HCT116 (cell line): ENCODE measurements at regions not wholly inside any gene's neighbourhood (a gene's known extent, or its start where the extent isn't known, plus 50 kb on each side); places are given as distances from the start of the nearest gene placed in this dataset.

Experiments used
- ATAC-seq: fragments of 200-7000 bp; cut with Tn5 transposase; 2 replicates; pipeline ENCODE4 v1.9.1; 2020; ENCODE audit warnings: mild to moderate bottlenecking, moderate library complexity
- BruUV-seq: library from RNA; stranded (reverse); fragments of 400-500 nt; replicated peaks from 2 replicates; lab custom pipeline; 2021; lab: Mats Ljungman, UMichigan
- CTCF ChIA-PET: fragments of 300-600 bp; sonication (Branson Sonifier 250); formaldehyde crosslinking; loops from one replicate; lab custom pipeline; 2021; ENCODE audit warnings: antibody characterized with exemption; lab: Charles Lee
- POLR2A ChIA-PET: fragments of 300-600, 350-600 bp; sonication (Branson Sonifier 250); formaldehyde crosslinking; loops from one replicate; lab custom pipeline; 2021; ENCODE audit warnings: antibody characterized with exemption; lab: Charles Lee
- RAD21 ChIA-PET, 2 experiments: fragments of 300-600 bp; sonication (Branson Sonifier 250); formaldehyde crosslinking; loops; one replicate each; lab custom pipeline; 2023; ENCODE audit warnings: low total read pairs in 2 of 2; ENCODE audit not compliant: uncharacterized antibody in 2 of 2, unreplicated experiment in 2 of 2, low non-redundant PET in 1 of 2; lab: Charles Lee
- DNase-seq: peaks from one replicate; pipeline ENCODE4 v3.0.0-alpha.2; 2010; ENCODE audit warnings: low read depth, low spot score
- H2AFZ ChIP-seq: fragments of 200-600 bp; shearing (Covaris generic), sonication (generic); 2 replicates; pipeline ENCODE4 v1.6.1; 2017; ENCODE audit warnings: low read depth, mixed run types, mixed read lengths, antibody characterized with exemption, low read length; ENCODE audit not compliant: poor library complexity, severe bottlenecking
- H3K27ac ChIP-seq: 2 replicates; pipeline ENCODE4 v1.5.1; 2012; ENCODE audit warnings: low read depth, low read length
- H3K27me3 ChIP-seq: fragments of 200-600 bp; sonication (generic); 2 replicates; pipeline ENCODE4 v1.6.1; 2016; ENCODE audit warnings: mixed run types, low read length, mixed read lengths; ENCODE audit not compliant: insufficient read depth
- H3K36me3 ChIP-seq, 2 experiments: fragments of 200-500 bp in 1 of 2; fragments of 200-600 bp in 1 of 2; sonication (Bioruptor generic) in 1 of 2; sonication (generic) in 1 of 2; 2 replicates each; pipeline versions ENCODE4 v1.5.1 to v1.6.1; 2014 to 2016; ENCODE audit warnings: low read length in 2 of 2, inconsistent platforms in 1 of 2, mixed read lengths in 1 of 2, mixed run types in 1 of 2; ENCODE audit not compliant: insufficient read depth in 2 of 2, control insufficient read depth in 1 of 2
- H3K4me1 ChIP-seq, 2 experiments: fragments of 200-600 bp in 1 of 2; sonication (generic) in 1 of 2; 2 replicates each; pipeline versions ENCODE4 v1.5.1 to v1.6.1; 2012 to 2017; ENCODE audit warnings: low read length in 2 of 2, inconsistent platforms in 1 of 2, mild to moderate bottlenecking in 1 of 2, mixed read lengths in 1 of 2, mixed run types in 1 of 2, moderate library complexity in 1 of 2; ENCODE audit not compliant: insufficient read depth in 2 of 2, control insufficient read depth in 1 of 2
- H3K4me2 ChIP-seq: fragments of 200-600 bp; sonication (generic); 2 replicates; pipeline ENCODE4 v1.6.1; 2017; ENCODE audit warnings: mixed run types, low read length, mixed read lengths
- H3K4me3 ChIP-seq, 2 experiments: fragments of 200-600 bp in 1 of 2; sonication (generic) in 1 of 2; replicated peaks in 1 of 2; 2 replicates each; pipeline ENCODE4 v1.5.1; 2011 to 2016; ENCODE audit warnings: low read length in 2 of 2, control low read depth in 1 of 2, low read depth in 1 of 2, mild to moderate bottlenecking in 1 of 2, mixed read lengths in 1 of 2, mixed run types in 1 of 2
- H3K79me2 ChIP-seq: fragments of 200-600 bp; sonication (generic); 2 replicates; pipeline ENCODE4 v1.6.1; 2017; ENCODE audit warnings: mild to moderate bottlenecking, mixed run types, low read length, moderate library complexity, mixed read lengths; ENCODE audit not compliant: insufficient read depth
- H3K9ac ChIP-seq: fragments of 200-600 bp; sonication (generic); 2 replicates; pipeline ENCODE4 v1.6.1; 2016; ENCODE audit warnings: low read length, mixed read lengths
- H3K9me2 ChIP-seq: fragments of 200-600 bp; sonication (generic), shearing (Covaris generic); 2 replicates; pipeline ENCODE4 v1.6.1; 2017; ENCODE audit warnings: mixed run types, mild to moderate bottlenecking, moderate library complexity; ENCODE audit not compliant: insufficient read depth
- H3K9me3 ChIP-seq, 2 experiments: fragments of 200-500 bp in 1 of 2; fragments of 200-600 bp in 1 of 2; sonication (Bioruptor generic) in 1 of 2; sonication (generic) in 1 of 2; 2 replicates each; pipeline ENCODE4 v1.6.1; 2014 to 2017; ENCODE audit warnings: low read length in 2 of 2, mixed read lengths in 2 of 2, inconsistent platforms in 1 of 2, low read depth in 1 of 2, mild to moderate bottlenecking in 1 of 2, mixed run types in 1 of 2, moderate library complexity in 1 of 2; ENCODE audit not compliant: control insufficient read depth in 1 of 2, insufficient read depth in 1 of 2
- H4K20me1 ChIP-seq: fragments of 200-600 bp; sonication (generic), shearing (Covaris generic); 2 replicates; pipeline ENCODE4 v1.6.1; 2017; ENCODE audit warnings: mixed run types, mild to moderate bottlenecking, moderate library complexity; ENCODE audit not compliant: insufficient read depth
- CBX3 ChIP-seq: IDR thresholded peaks from 2 replicates; pipeline ENCODE4 v1.6.1; 2012; ENCODE audit warnings: low read depth
- CEBPB ChIP-seq: IDR thresholded peaks from 2 replicates; pipeline ENCODE4 v1.6.1; 2012; ENCODE audit warnings: low read depth
- EGR1 ChIP-seq: IDR thresholded peaks from 2 replicates; pipeline ENCODE4 v1.6.1; 2012; ENCODE audit warnings: low read depth
- EZH2 ChIP-seq: fragments of 200-600 bp; sonication (generic); IDR thresholded peaks from 2 replicates; pipeline ENCODE4 v1.6.1; 2017; ENCODE audit warnings: antibody characterized with exemption, mixed run types
- JUND ChIP-seq: IDR thresholded peaks from 2 replicates; pipeline ENCODE4 v1.6.1; 2012
- POLR2A ChIP-seq: IDR thresholded peaks from 2 replicates; pipeline ENCODE4 v1.7.0; 2011; ENCODE audit warnings: borderline replicate concordance; ENCODE audit not compliant: insufficient read depth, insufficient read length; ENCODE audit errors: extremely low read depth
- POLR2AphosphoS5 ChIP-seq: IDR thresholded peaks from 2 replicates; pipeline ENCODE4 v1.6.1; 2011; ENCODE audit warnings: mild to moderate bottlenecking, low read depth, low read length, moderate library complexity
- RAD21 ChIP-seq: IDR thresholded peaks from 2 replicates; pipeline ENCODE4 v1.6.1; 2012; ENCODE audit warnings: low read depth, mild to moderate bottlenecking
- SP1 ChIP-seq: IDR thresholded peaks from 2 replicates; pipeline ENCODE4 v1.6.1; 2012; ENCODE audit warnings: low read depth
- YY1 ChIP-seq: IDR thresholded peaks from 2 replicates; pipeline ENCODE4 v1.6.1; 2011; ENCODE audit warnings: low read length, low read depth, moderate library complexity, mild to moderate bottlenecking; ENCODE audit not compliant: insufficient replicate concordance; ENCODE audit errors: extremely low read depth
- ZFX ChIP-seq: fragments of 450-650 bp; IDR thresholded peaks from 2 replicates; pipeline ENCODE4 v1.6.1; 2017
- ZNF274 ChIP-seq: fragments of 200-500 bp; sonication (Bioruptor generic); IDR thresholded peaks from 2 replicates; pipeline ENCODE4 v1.6.1; 2014; ENCODE audit warnings: mild to moderate bottlenecking, low read depth, low read length, inconsistent platforms
- intact Hi-C: fragments of 100-400 bp; cut with micrococcal nuclease; formaldehyde crosslinking; loops from 2 replicates; pipeline ENCODE4 v1.10.0; 2022
- TF ChIP-seq, protein P1 (sequence below): IDR thresholded peaks from 2 replicates; pipeline ENCODE4 v1.6.1; 2012; ENCODE audit warnings: low read depth
- TF ChIP-seq, protein P2 (sequence below): IDR thresholded peaks from 2 replicates; pipeline ENCODE4 v1.6.1; 2012
- TF ChIP-seq, protein P3 (sequence below): IDR thresholded peaks from 2 replicates; pipeline ENCODE4 v1.6.1; 2012
- TF ChIP-seq, protein P4 (sequence below): IDR thresholded peaks from 2 replicates; pipeline ENCODE4 v1.6.1; 2011; ENCODE audit warnings: mild to moderate bottlenecking, low read length, moderate library complexity; ENCODE audit not compliant: insufficient replicate concordance; ENCODE audit errors: extremely low read depth

DNA sequence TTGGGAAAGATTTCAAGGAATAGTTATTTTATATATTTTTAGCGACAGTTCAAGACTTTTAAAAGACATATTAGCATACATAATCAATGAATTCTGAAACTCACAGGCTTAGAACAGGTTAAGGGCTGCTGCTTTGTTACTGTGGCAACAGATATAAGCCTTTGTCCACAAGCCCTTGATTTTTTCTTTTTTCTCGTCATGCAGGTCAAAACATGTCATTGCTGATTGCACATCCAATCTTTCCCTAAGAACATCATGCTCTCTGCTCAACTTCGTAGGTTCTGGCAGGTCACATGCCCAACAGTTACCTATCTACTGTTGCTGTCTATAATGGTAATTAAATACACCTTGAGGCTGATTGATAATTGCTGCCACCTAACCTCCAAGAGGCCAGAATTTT, 172.5 kb upstream of the PTPRD start:
- Histone ChIP-seq H3K79me2 (no peaks in the 10 kb centered on the region), H3K27ac (no peak overlapping the region), H3K4me1 (no peaks in the 10 kb centered on the region), H3K4me3 (no peak overlapping the region), H3K27me3 (no peaks in the 10 kb centered on the region)
- ATAC-seq: no peak
- POLR2A ChIA-PET: no interaction called here
- no TSS peak for BruUV-seq
- no peak for TF ChIP-seq RAD21
- TF ChIP-seq, protein P1, sequence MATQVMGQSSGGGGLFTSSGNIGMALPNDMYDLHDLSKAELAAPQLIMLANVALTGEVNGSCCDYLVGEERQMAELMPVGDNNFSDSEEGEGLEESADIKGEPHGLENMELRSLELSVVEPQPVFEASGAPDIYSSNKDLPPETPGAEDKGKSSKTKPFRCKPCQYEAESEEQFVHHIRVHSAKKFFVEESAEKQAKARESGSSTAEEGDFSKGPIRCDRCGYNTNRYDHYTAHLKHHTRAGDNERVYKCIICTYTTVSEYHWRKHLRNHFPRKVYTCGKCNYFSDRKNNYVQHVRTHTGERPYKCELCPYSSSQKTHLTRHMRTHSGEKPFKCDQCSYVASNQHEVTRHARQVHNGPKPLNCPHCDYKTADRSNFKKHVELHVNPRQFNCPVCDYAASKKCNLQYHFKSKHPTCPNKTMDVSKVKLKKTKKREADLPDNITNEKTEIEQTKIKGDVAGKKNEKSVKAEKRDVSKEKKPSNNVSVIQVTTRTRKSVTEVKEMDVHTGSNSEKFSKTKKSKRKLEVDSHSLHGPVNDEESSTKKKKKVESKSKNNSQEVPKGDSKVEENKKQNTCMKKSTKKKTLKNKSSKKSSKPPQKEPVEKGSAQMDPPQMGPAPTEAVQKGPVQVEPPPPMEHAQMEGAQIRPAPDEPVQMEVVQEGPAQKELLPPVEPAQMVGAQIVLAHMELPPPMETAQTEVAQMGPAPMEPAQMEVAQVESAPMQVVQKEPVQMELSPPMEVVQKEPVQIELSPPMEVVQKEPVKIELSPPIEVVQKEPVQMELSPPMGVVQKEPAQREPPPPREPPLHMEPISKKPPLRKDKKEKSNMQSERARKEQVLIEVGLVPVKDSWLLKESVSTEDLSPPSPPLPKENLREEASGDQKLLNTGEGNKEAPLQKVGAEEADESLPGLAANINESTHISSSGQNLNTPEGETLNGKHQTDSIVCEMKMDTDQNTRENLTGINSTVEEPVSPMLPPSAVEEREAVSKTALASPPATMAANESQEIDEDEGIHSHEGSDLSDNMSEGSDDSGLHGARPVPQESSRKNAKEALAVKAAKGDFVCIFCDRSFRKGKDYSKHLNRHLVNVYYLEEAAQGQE: no peak
- TF ChIP-seq ZFX: no peak
- TF ChIP-seq JUND: no peak
- no peak for TF ChIP-seq EZH2
- TF ChIP-seq, protein P2, sequence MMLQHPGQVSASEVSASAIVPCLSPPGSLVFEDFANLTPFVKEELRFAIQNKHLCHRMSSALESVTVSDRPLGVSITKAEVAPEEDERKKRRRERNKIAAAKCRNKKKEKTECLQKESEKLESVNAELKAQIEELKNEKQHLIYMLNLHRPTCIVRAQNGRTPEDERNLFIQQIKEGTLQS: no peak
- TF ChIP-seq YY1: no peak
- TF ChIP-seq, protein P3, sequence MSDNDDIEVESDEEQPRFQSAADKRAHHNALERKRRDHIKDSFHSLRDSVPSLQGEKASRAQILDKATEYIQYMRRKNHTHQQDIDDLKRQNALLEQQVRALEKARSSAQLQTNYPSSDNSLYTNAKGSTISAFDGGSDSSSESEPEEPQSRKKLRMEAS: no peak
- no peak for TF ChIP-seq POLR2A
- TF ChIP-seq, protein P4, sequence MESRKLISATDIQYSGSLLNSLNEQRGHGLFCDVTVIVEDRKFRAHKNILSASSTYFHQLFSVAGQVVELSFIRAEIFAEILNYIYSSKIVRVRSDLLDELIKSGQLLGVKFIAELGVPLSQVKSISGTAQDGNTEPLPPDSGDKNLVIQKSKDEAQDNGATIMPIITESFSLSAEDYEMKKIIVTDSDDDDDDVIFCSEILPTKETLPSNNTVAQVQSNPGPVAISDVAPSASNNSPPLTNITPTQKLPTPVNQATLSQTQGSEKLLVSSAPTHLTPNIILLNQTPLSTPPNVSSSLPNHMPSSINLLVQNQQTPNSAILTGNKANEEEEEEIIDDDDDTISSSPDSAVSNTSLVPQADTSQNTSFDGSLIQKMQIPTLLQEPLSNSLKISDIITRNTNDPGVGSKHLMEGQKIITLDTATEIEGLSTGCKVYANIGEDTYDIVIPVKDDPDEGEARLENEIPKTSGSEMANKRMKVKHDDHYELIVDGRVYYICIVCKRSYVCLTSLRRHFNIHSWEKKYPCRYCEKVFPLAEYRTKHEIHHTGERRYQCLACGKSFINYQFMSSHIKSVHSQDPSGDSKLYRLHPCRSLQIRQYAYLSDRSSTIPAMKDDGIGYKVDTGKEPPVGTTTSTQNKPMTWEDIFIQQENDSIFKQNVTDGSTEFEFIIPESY: no peak
- no peak for TF ChIP-seq EGR1
- TF ChIP-seq CBX3: no peak
- no peak for TF ChIP-seq CEBPB
- no peak for TF ChIP-seq ZNF274
- no peak for TF ChIP-seq SP1
- no peak for TF ChIP-seq POLR2AphosphoS5
- TF ChIP-seq, all 23 proteins: peak for 0
- no peak for DNase-seq
- RAD21 ChIA-PET: no interaction called here
- CTCF ChIA-PET: no interaction called here
- H3K9ac ChIP-seq: no peak overlapping the region
- H3K36me3 ChIP-seq: no peaks in the 10 kb centered on the region
- H2AFZ ChIP-seq: no peak overlapping the region
- intact Hi-C loops: no loop called here
- H3K4me2 ChIP-seq: no peak overlapping the region
- H3K9me2 ChIP-seq: no peaks in the 10 kb centered on the region
- H3K9me3 ChIP-seq: peaks cover 12 to 16% of the 10 kb centered on the region in 2 experiments; a peak in 2 of 4 replicates
- no peaks in the 10 kb centered on the region for H4K20me1 ChIP-seq
